Kidney (tissue), 13 donors: ENCODE measurements at regions not wholly inside any gene's neighbourhood (a gene's known extent, or its start where the extent isn't known, plus 50 kb on each side); places are given as distances from the start of the nearest gene placed in this dataset.
A peak's percentile ranks its signal among the peaks of the same experiment; 100 is the strongest.

ENCODE experiments used
- DNase-seq, 5 donors: peaks; one replicate each; pipeline ENCODE4 v3.0.0-alpha.2; 2013 to 2020
- FAIRE-seq: peaks from 2 replicates; lab custom pipeline; 2012; peaks lifted over from hg19 to GRCh38; lab: Jason Lieb, UNC
- H3K27ac ChIP-seq, 2 donors: one replicate each; pipeline ENCODE4 v1.7.0; 2013; ENCODE audit warnings: low read depth in 2 of 2, low read length in 2 of 2, inconsistent platforms in 1 of 2
- H3K27me3 ChIP-seq: one replicate; pipeline ENCODE4 v1.7.1; 2013; ENCODE audit warnings: low read length, inconsistent platforms; ENCODE audit not compliant: control insufficient read depth, insufficient read depth
- H3K36me3 ChIP-seq, 3 donors: one replicate each; pipeline versions ENCODE4 v1.7.0 to v1.7.1; 2013; ENCODE audit warnings: low read length in 3 of 3, control low read depth in 1 of 3, inconsistent platforms in 1 of 3; ENCODE audit not compliant: insufficient read depth in 3 of 3, control insufficient read depth in 2 of 3
- H3K4me1 ChIP-seq, 3 donors: one replicate each; pipeline versions ENCODE4 v1.7.0 to v1.7.1; 2013; ENCODE audit warnings: low read length in 3 of 3, inconsistent platforms in 1 of 3, low read depth in 1 of 3; ENCODE audit not compliant: control insufficient read depth in 2 of 3, insufficient read depth in 2 of 3
- H3K4me3 ChIP-seq, 3 donors: one replicate each; pipeline versions ENCODE4 v1.7.0 to v1.8.1; 2013; ENCODE audit warnings: low read length in 3 of 3, control low read depth in 1 of 3, inconsistent platforms in 1 of 3
- H3K9ac ChIP-seq, 3 donors: one replicate each; pipeline versions ENCODE4 v1.7.0 to v1.7.1; 2013; ENCODE audit warnings: low read length in 3 of 3, control low read depth in 1 of 3, inconsistent platforms in 1 of 3
- H3K9me3 ChIP-seq, 3 donors: one replicate each; pipeline versions ENCODE4 v1.7.0 to v1.7.1; 2013; ENCODE audit warnings: low read length in 3 of 3, control low read depth in 1 of 3, inconsistent platforms in 1 of 3; ENCODE audit not compliant: control insufficient read depth in 2 of 3, insufficient read depth in 1 of 3
- intact Hi-C: fragments of 100-400 bp; cut with DNase I; formaldehyde crosslinking; loops from one replicate; pipeline ENCODE4 v1.11.1; 2022
- TF ChIP-seq, protein P1 (sequence below): IDR thresholded peaks from 3 replicates; pipeline ENCODE4 v1.5.1; 2012; ENCODE audit warnings: mild to moderate bottlenecking, moderate library complexity, borderline replicate concordance; ENCODE audit not compliant: insufficient read depth; ENCODE audit errors: extremely low read depth
- donor health status: control.
- donor health status: control.
- donor health status: control.
- donor health status: control.
- donor health status: control.
- donor health status: DM: yes; HTN: yes; CAD: no.
- donor health status: Normal renal cell carcinoma (clear cell type).

DNA sequence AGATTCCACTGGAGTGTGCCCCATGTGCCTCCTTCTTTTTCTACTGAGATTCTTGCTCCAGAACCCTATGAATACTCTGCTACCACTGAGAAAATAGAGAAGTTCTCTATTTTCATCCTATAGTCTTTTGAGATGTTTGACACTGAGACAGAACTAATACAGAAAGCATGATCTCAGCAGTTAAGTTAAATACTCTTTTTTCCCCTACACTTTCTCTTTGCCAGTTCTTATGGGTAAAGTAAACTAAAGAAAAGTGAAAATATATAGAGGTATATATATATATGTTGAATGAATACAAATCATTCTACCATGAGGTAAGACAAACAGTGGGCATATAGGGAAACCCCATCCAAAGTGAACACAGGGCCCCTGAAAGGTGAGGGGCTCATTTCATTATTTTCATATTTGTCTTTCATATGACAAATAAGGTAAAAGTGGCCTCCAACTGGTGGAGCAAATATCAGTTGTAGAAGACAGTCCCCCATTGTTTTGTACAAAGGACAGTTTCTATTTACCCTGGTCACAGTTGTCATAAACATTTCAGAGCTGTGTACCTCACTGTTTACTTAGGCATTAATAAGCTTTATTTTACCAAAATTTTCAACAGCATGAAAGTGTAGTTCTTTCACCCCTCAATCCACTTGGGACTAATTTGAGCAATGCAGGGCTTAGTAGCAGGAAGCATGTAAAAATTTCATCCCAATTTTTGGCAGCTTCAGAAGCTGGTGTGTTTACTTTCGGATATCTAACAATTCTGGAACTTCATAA is 188.3 kb upstream of the MARCKS start:
- Histone ChIP-seq H3K4me1 (peaks cover 0 to 3% (median 0%) of the 10 kb centered on the region in 3 donors), H3K9me3 (no peaks in the 10 kb centered on the region), H3K4me3 (no peak overlapping the region), H3K9ac (no peak overlapping the region), H3K27ac (no peak overlapping the region), H3K36me3 (no peaks in the 10 kb centered on the region), H3K27me3 (no peaks in the 10 kb centered on the region)
- DNase-seq (peak in 2 of 5 donors; percentile 52 to 72), FAIRE-seq (no peak)
- TF ChIP-seq, protein P1, sequence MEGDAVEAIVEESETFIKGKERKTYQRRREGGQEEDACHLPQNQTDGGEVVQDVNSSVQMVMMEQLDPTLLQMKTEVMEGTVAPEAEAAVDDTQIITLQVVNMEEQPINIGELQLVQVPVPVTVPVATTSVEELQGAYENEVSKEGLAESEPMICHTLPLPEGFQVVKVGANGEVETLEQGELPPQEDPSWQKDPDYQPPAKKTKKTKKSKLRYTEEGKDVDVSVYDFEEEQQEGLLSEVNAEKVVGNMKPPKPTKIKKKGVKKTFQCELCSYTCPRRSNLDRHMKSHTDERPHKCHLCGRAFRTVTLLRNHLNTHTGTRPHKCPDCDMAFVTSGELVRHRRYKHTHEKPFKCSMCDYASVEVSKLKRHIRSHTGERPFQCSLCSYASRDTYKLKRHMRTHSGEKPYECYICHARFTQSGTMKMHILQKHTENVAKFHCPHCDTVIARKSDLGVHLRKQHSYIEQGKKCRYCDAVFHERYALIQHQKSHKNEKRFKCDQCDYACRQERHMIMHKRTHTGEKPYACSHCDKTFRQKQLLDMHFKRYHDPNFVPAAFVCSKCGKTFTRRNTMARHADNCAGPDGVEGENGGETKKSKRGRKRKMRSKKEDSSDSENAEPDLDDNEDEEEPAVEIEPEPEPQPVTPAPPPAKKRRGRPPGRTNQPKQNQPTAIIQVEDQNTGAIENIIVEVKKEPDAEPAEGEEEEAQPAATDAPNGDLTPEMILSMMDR, result no peak
- intact Hi-C loops, result no loop called here

- peak in 2 of 5 donors; percentile 17 to 72 for DNase-seq
- H3K27ac ChIP-seq, result no peak overlapping the region
- H3K4me1 ChIP-seq, result peaks cover 0 to 3% (median 0%) of the 10 kb centered on the region in 3 donors
- no peak overlapping the region for H3K9ac ChIP-seq
- TF ChIP-seq, protein P1, result no peak
- H3K27me3 ChIP-seq, result no peaks in the 10 kb centered on the region
- intact Hi-C loops, result no loop called here
- FAIRE-seq, result no peak
- no peak overlapping the region for H3K4me3 ChIP-seq
- H3K9me3 ChIP-seq, result no peaks in the 10 kb centered on the region
- no peaks in the 10 kb centered on the region for H3K36me3 ChIP-seq
Observed at GRCh38 chr6:113669606-113670005, 187.5 kb upstream of the MARCKS start.

- intact Hi-C loops, result no loop called here
- TF ChIP-seq, protein P1, result no peak
- no peaks in the 10 kb centered on the region for H3K27me3 ChIP-seq
- DNase-seq, result peak in 1 of 5 donors; percentile 41
- H3K9me3 ChIP-seq, result no peaks in the 10 kb centered on the region
- H3K4me3 ChIP-seq, result no peak overlapping the region
- peaks cover 0 to 3% (median 0%) of the 10 kb centered on the region in 3 donors for H3K4me1 ChIP-seq
- no peak for FAIRE-seq
- no peak overlapping the region for H3K9ac ChIP-seq
- H3K27ac ChIP-seq, result no peak overlapping the region
- H3K36me3 ChIP-seq, result no peaks in the 10 kb centered on the region
Observed at GRCh38 chr6:113671421-113671820, 185.7 kb upstream of the MARCKS start.
